ENCODE measurements at regions not wholly inside any gene's neighbourhood (a gene's known extent, or its start where the extent isn't known, plus 50 kb on each side); places are given as distances from the start of the nearest gene placed in this dataset.

DNA sequence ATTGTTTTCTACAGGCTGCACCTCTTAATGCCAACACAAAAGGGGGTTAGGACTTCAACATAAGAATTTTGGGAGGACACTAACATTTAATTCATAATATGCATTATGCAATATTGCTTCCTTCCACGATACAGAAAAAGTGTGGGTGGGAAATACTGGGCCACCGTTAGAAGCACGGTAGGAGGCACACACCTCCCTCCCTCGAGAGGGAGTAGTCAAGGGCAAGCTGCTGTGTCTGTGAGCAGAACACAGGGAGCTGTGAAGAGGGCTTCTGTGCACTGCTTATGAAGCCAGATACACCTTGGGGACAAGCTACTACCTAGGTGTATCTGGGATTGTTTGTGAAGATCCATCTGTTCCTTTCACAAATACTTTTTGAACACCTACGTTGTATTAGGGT is 109.3 kb upstream of the PLET1 start:
- no peaks in the 10 kb centered on the region for H3K4me1 ChIP-seq (ENCODE audit: control insufficient read depth, insufficient read depth, low read length)
- no peak for DNase-seq (ENCODE audit: low read depth, low spot score)
- WGBS (ENCODE audit: insufficient coverage, insufficient read length) = no CpG with 5 or more reads among the region's 5 CpGs
- H3K36me3 ChIP-seq (ENCODE audit: control insufficient read depth, insufficient read depth, low read length) = no peaks in the 10 kb centered on the region
- no peak overlapping the region for H3K27ac ChIP-seq (ENCODE audit: low read length)
- no peaks in the 10 kb centered on the region for H3K9me3 ChIP-seq (ENCODE audit: control insufficient read depth, insufficient read depth, low read length)
- no peak overlapping the region for H3K4me3 ChIP-seq (ENCODE audit: low read length)
- H3K27me3 ChIP-seq (ENCODE audit: control insufficient read depth, insufficient read depth, low read length) = no peaks in the 10 kb centered on the region

- Histone ChIP-seq H3K27ac (ENCODE audit: low read length) (no peak overlapping the region), H3K4me3 (ENCODE audit: low read length) (no peak overlapping the region), H3K27me3 (ENCODE audit: control insufficient read depth, insufficient read depth, low read length) (no peaks in the 10 kb centered on the region), H3K4me1 (ENCODE audit: control insufficient read depth, insufficient read depth, low read length) (no peaks in the 10 kb centered on the region), H3K9me3 (ENCODE audit: control insufficient read depth, insufficient read depth, low read length) (no peaks in the 10 kb centered on the region), H3K36me3 (ENCODE audit: control insufficient read depth, insufficient read depth, low read length) (no peaks in the 10 kb centered on the region)
- WGBS (ENCODE audit: insufficient coverage, insufficient read length) = no CpG with 5 or more reads among the region's 9 CpGs
- DNase-seq (ENCODE audit: low read depth, low spot score) = no peak
Measured at GRCh38 chr11:112374486-112375140, 114.0 kb upstream of the PLET1 start.

DNA sequence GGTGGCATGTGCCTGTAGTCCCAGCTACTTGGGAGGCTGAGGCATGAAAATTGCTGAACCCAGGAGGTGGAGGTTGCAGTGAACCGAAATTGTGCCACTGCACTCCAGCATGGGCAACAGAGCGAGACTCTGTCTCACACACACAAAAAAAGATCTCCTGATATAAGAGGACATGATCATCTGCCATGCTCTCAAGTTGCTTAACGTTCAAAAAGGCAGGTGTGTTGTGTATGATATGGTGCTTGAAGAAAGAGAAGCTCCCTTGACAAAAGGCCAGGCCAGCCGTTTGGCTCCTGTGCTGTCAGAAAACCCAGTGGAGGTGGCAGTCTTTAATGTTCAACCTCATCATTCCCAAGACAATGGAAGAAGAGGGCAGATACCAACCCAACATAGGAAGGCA is 117.3 kb upstream of the PLET1 start:
- no peaks in the 10 kb centered on the region for H3K4me1 ChIP-seq (ENCODE audit: control insufficient read depth, insufficient read depth, low read length)
- DNase-seq (ENCODE audit: low read depth, low spot score) = no peak
- H3K36me3 ChIP-seq (ENCODE audit: control insufficient read depth, insufficient read depth, low read length) = no peaks in the 10 kb centered on the region
- no peak overlapping the region for H3K4me3 ChIP-seq (ENCODE audit: low read length)
- no peaks in the 10 kb centered on the region for H3K27me3 ChIP-seq (ENCODE audit: control insufficient read depth, insufficient read depth, low read length)
- H3K9me3 ChIP-seq (ENCODE audit: control insufficient read depth, insufficient read depth, low read length) = no peaks in the 10 kb centered on the region
- no CpG with 5 or more reads among the region's 4 CpGs for WGBS (ENCODE audit: insufficient coverage, insufficient read length)
- no peak overlapping the region for H3K27ac ChIP-seq (ENCODE audit: low read length)

DNA sequence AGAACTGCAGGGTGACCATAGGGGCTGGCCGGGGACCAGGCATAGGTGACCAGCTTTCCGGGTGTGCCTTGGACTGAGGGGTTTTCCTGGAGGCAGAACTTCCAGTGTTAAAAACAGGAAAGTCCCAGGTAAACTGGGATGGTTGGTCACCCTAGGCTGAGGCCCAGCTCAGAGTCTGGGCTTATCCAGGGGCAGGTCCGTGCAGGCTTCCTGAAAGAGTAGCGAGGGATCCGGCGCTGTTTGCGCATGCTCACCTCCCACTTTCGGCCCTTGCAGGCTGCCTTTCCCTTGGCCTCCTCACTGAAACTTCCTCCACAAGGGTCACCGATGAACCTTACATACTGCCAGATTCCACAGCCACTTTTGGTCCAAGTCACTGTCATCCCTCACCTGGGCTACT is 119.8 kb upstream of the PLET1 start:
- H3K36me3 ChIP-seq (ENCODE audit: control insufficient read depth, insufficient read depth, low read length) = no peaks in the 10 kb centered on the region
- no peak overlapping the region for H3K27ac ChIP-seq (ENCODE audit: low read length)
- no peaks in the 10 kb centered on the region for H3K27me3 ChIP-seq (ENCODE audit: control insufficient read depth, insufficient read depth, low read length)
- DNase-seq (ENCODE audit: low read depth, low spot score) = no peak
- H3K9me3 ChIP-seq (ENCODE audit: control insufficient read depth, insufficient read depth, low read length) = no peaks in the 10 kb centered on the region
- no peak overlapping the region for H3K4me3 ChIP-seq (ENCODE audit: low read length)
- no peaks in the 10 kb centered on the region for H3K4me1 ChIP-seq (ENCODE audit: control insufficient read depth, insufficient read depth, low read length)
- no CpG with 5 or more reads among the region's 9 CpGs for WGBS (ENCODE audit: insufficient coverage, insufficient read length)

GRCh38 chr11:112381578-112381977 is 120.9 kb upstream of the PLET1 start:
- H3K27ac ChIP-seq (ENCODE audit: low read length) = no peak overlapping the region
- no peak for DNase-seq (ENCODE audit: low read depth, low spot score)

DNA sequence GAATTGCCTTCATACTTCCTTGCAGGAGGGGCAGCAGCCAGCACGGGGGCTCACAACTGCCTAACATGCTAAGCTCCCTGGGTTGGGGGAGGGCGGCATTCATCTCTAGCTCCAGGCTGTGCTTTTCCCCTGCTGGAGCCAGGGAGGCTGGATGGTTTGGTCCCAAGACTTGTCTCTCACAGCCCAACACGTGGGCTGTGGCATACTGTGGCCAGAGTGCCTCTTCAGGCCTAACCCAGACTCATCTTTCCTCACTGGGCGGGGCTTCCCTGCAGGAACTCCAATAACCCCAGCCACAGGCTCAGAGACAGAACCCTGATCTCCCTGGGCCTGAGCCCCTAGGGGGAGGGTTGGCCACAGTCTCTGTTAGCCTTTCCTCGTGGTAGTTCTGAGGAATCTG is 121.9 kb upstream of the PLET1 start:
- WGBS (ENCODE audit: insufficient coverage, insufficient read length) = no CpG with 5 or more reads among the region's 5 CpGs
- DNase-seq (ENCODE audit: low read depth, low spot score) = no peak
- no peak overlapping the region for H3K4me3 ChIP-seq (ENCODE audit: low read length)

More at GRCh38 chr11:112381578-112381977, 120.9 kb upstream of the PLET1 start:
- H3K36me3 ChIP-seq (ENCODE audit: control insufficient read depth, insufficient read depth, low read length) = no peaks in the 10 kb centered on the region
- H3K4me1 ChIP-seq (ENCODE audit: control insufficient read depth, insufficient read depth, low read length) = no peaks in the 10 kb centered on the region
- H3K4me3 ChIP-seq (ENCODE audit: low read length) = no peak overlapping the region
- no peaks in the 10 kb centered on the region for H3K9me3 ChIP-seq (ENCODE audit: control insufficient read depth, insufficient read depth, low read length)
- no CpG with 5 or more reads among the region's 5 CpGs for WGBS (ENCODE audit: insufficient coverage, insufficient read length)
- no peaks in the 10 kb centered on the region for H3K27me3 ChIP-seq (ENCODE audit: control insufficient read depth, insufficient read depth, low read length)

DNA sequence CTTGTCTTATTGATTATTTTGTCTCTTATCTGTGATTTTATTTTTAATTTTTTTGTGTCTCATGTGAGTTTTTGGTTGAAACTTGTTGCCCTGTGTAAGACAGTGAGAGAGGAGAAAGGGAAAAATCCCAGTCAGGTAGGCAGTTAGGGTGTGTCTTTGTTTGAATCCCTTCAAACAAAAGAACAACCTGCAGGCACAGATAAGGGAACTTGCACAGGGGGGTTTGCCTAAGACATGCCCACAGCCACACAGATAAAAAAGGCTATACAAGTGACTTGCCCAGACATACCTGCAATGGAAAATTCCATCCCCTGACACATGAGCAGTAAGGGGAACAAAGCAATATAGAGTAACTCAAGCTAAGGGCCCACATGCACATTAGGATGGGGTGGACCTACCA is 127.8 kb upstream of the PLET1 start:
- Histone ChIP-seq H3K4me3 (ENCODE audit: low read length) (no peak overlapping the region), H3K27me3 (ENCODE audit: control insufficient read depth, insufficient read depth, low read length) (no peaks in the 10 kb centered on the region), H3K4me1 (ENCODE audit: control insufficient read depth, insufficient read depth, low read length) (no peaks in the 10 kb centered on the region), H3K9me3 (ENCODE audit: control insufficient read depth, insufficient read depth, low read length) (no peaks in the 10 kb centered on the region; the same call in 1 of the 2 replicates), H3K36me3 (ENCODE audit: control insufficient read depth, insufficient read depth, low read length) (no peaks in the 10 kb centered on the region), H3K27ac (ENCODE audit: low read length) (no peak overlapping the region)
- DNase-seq (ENCODE audit: low read depth, low spot score) = no peak

More for the DNA sequence above, 121.9 kb upstream of the PLET1 start:
- H3K27ac ChIP-seq (ENCODE audit: low read length) = no peak overlapping the region
- H3K36me3 ChIP-seq (ENCODE audit: control insufficient read depth, insufficient read depth, low read length) = no peaks in the 10 kb centered on the region
- no peaks in the 10 kb centered on the region for H3K9me3 ChIP-seq (ENCODE audit: control insufficient read depth, insufficient read depth, low read length)
- no peaks in the 10 kb centered on the region for H3K27me3 ChIP-seq (ENCODE audit: control insufficient read depth, insufficient read depth, low read length)
- H3K4me1 ChIP-seq (ENCODE audit: control insufficient read depth, insufficient read depth, low read length) = no peaks in the 10 kb centered on the region

DNA sequence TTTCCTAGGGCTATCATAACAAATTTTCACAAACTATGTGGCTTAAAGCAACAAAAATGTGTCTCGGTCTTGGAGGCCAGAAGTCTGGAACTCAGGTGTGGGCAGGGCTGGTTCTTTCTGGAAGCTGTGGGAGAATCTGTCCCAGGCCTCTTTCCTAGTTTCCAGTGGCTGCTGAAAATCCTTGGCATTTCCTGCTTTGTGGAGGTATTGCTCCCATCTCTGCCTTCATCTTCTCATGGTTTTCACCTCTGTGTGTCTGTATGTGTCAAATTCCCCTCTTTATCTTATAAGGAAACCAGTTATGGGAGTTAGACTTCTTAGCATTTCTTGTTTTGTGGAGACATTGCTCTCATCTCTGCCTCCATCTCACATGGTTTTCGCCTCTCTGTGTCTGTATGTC is 130.4 kb upstream of the PLET1 start:
- WGBS (ENCODE audit: insufficient coverage, insufficient read length) = no CpG with 5 or more reads among the region's 2 CpGs
- Histone ChIP-seq H3K36me3 (ENCODE audit: control insufficient read depth, insufficient read depth, low read length) (no peaks in the 10 kb centered on the region), H3K4me1 (ENCODE audit: control insufficient read depth, insufficient read depth, low read length) (no peaks in the 10 kb centered on the region), H3K4me3 (ENCODE audit: low read length) (no peak overlapping the region), H3K27me3 (ENCODE audit: control insufficient read depth, insufficient read depth, low read length) (no peaks in the 10 kb centered on the region), H3K27ac (ENCODE audit: low read length) (no peak overlapping the region), H3K9me3 (ENCODE audit: control insufficient read depth, insufficient read depth, low read length) (no peaks in the 10 kb centered on the region; the same call in 1 of the 2 replicates)
- no peak for DNase-seq (ENCODE audit: low read depth, low spot score)

DNA sequence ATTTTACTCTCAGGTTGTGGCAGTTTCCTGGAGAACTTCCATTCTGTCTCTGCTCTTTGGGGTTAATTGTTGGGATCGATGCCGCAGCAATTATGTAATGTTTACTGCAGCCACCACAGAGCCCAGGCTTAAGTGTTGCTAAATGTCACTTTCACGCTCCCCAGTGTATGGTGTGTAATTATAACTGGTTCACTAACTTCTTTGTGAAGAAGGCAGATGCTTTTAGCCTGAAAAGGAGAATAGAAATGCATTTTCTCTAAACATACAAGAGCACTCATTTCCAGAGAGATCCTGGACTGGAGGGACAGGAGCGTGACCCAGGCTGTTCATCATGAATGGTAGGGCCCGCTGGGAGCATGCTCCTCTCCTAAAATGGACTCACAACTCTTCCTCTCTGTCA is 132.2 kb upstream of the PLET1 start:
- Histone ChIP-seq H3K27me3 (ENCODE audit: control insufficient read depth, insufficient read depth, low read length) (no peaks in the 10 kb centered on the region), H3K36me3 (ENCODE audit: control insufficient read depth, insufficient read depth, low read length) (no peaks in the 10 kb centered on the region), H3K9me3 (ENCODE audit: control insufficient read depth, insufficient read depth, low read length) (no peaks in the 10 kb centered on the region; the same call in 1 of the 2 replicates), H3K4me3 (ENCODE audit: low read length) (no peak overlapping the region), H3K4me1 (ENCODE audit: control insufficient read depth, insufficient read depth, low read length) (no peaks in the 10 kb centered on the region), H3K27ac (ENCODE audit: low read length) (no peak overlapping the region)
- no CpG with 5 or more reads among the region's 5 CpGs for WGBS (ENCODE audit: insufficient coverage, insufficient read length)
- DNase-seq (ENCODE audit: low read depth, low spot score) = no peak

DNA sequence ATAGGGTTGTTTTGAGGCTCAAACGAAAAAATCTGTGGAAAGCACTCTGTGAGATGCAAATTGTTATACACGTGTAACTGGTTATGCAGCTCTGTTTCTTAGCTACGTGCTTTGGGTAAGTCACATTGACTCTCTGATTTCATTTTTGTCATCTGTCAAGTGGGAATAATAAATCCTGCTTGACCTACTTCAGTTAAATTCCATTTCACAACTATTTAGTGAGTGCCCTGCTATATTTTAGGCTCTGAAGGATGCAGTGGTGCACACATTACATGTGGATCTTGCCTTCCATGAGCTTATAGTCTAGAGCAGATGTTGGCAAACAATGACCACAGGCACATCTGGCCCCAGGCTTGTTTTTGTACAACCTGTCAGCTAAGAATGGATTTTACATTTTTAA is 133.6 kb upstream of the PLET1 start:
- no peaks in the 10 kb centered on the region for H3K27me3 ChIP-seq (ENCODE audit: control insufficient read depth, insufficient read depth, low read length)
- no peaks in the 10 kb centered on the region for H3K4me1 ChIP-seq (ENCODE audit: control insufficient read depth, insufficient read depth, low read length)
- no CpG with 5 or more reads among the region's 3 CpGs for WGBS (ENCODE audit: insufficient coverage, insufficient read length)
- H3K9me3 ChIP-seq (ENCODE audit: control insufficient read depth, insufficient read depth, low read length) = no peaks in the 10 kb centered on the region; the same call in 1 of the 2 replicates
- no peak overlapping the region for H3K4me3 ChIP-seq (ENCODE audit: low read length)
- no peaks in the 10 kb centered on the region for H3K36me3 ChIP-seq (ENCODE audit: control insufficient read depth, insufficient read depth, low read length)
- DNase-seq (ENCODE audit: low read depth, low spot score) = no peak
- H3K27ac ChIP-seq (ENCODE audit: low read length) = no peak overlapping the region

GRCh38 chr11:112396076-112396475 is 135.4 kb upstream of the PLET1 start:
- Histone ChIP-seq H3K4me1 (ENCODE audit: control insufficient read depth, insufficient read depth, low read length) (no peaks in the 10 kb centered on the region), H3K27me3 (ENCODE audit: control insufficient read depth, insufficient read depth, low read length) (no peaks in the 10 kb centered on the region), H3K36me3 (ENCODE audit: control insufficient read depth, insufficient read depth, low read length) (no peaks in the 10 kb centered on the region), H3K27ac (ENCODE audit: low read length) (no peak overlapping the region), H3K4me3 (ENCODE audit: low read length) (no peak overlapping the region), H3K9me3 (ENCODE audit: control insufficient read depth, insufficient read depth, low read length) (no peaks in the 10 kb centered on the region)
- no peak for DNase-seq (ENCODE audit: low read depth, low spot score)
- no CpG with 5 or more reads among the region's 2 CpGs for WGBS (ENCODE audit: insufficient coverage, insufficient read length)

Measured in iPS DF 6.9 (cell line).